ENCODE measurements at regions not wholly inside any gene's neighbourhood (a gene's known extent, or its start where the extent isn't known, plus 50 kb on each side); places are given as distances from the start of the nearest gene placed in this dataset.

DNA sequence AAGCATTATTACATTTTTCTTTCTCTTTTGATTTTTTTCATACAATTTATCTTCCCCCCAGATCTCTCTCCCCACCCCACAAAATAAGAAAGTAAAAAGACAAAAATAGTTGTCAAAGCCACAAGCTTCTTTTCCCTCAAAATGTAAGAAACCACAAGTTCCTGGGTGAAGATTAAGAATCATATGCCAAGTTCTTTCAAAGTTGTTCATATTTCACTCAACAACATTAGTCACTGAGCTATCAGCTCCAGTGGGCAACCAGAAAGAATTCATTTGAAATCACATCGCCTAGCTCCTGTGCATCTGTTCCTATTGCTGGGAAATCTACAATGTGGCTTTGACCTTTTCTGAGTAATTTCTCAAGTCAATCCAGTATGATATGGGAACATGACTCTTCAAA lies 681.6 kb upstream of the ARPP21 start:
- Histone ChIP-seq H3K4me1 (ENCODE audit: control insufficient read depth in 3 of 3, insufficient read depth in 2 of 3, low read depth in 1 of 3, low read length in 2 of 3) (no peaks in the 10 kb centered on the region), H3K27ac (ENCODE audit: low read depth in 1 of 3, low read length in 2 of 3) (no peak overlapping the region), H3K4me3 (ENCODE audit: low read depth in 1 of 3, low read length in 3 of 3) (no peak overlapping the region), H3K27me3 (ENCODE audit: control insufficient read depth in 3 of 3, insufficient read depth in 3 of 3, low read length in 3 of 3) (no peaks in the 10 kb centered on the region), H3K36me3 (ENCODE audit: control insufficient read depth in 3 of 3, insufficient read depth in 2 of 3, low read depth in 1 of 3, low read length in 3 of 3) (no peaks in the 10 kb centered on the region), H3K9me3 (ENCODE audit: control insufficient read depth in 2 of 2, insufficient read depth in 1 of 2, low read depth in 1 of 2, low read length in 1 of 2) (no peaks in the 10 kb centered on the region)
- DNase-seq = no peak
- 62 to 85% (median 82%) methylated on average over 1 of the region's 1 CpG for WGBS, 3 donors
- FAIRE-seq = no peak

GRCh38 chr3:34969513-34969912 lies 669.8 kb upstream of the ARPP21 start:
- Histone ChIP-seq H3K4me3 (ENCODE audit: low read depth in 1 of 3, low read length in 3 of 3) (no peak overlapping the region), H3K4me1 (ENCODE audit: control insufficient read depth in 3 of 3, insufficient read depth in 2 of 3, low read depth in 1 of 3, low read length in 2 of 3) (no peaks in the 10 kb centered on the region), H3K9me3 (ENCODE audit: control insufficient read depth in 2 of 2, insufficient read depth in 1 of 2, low read depth in 1 of 2, low read length in 1 of 2) (no peaks in the 10 kb centered on the region), H3K36me3 (ENCODE audit: control insufficient read depth in 3 of 3, insufficient read depth in 2 of 3, low read depth in 1 of 3, low read length in 3 of 3) (no peaks in the 10 kb centered on the region), H3K27me3 (ENCODE audit: control insufficient read depth in 3 of 3, insufficient read depth in 3 of 3, low read length in 3 of 3) (no peaks in the 10 kb centered on the region), H3K27ac (ENCODE audit: low read depth in 1 of 3, low read length in 2 of 3) (no peak overlapping the region)
- FAIRE-seq (no peak), DNase-seq (no peak)
- 68 to 83% (median 71%) methylated on average over 2 of the region's 2 CpGs for WGBS, 3 donors

DNA sequence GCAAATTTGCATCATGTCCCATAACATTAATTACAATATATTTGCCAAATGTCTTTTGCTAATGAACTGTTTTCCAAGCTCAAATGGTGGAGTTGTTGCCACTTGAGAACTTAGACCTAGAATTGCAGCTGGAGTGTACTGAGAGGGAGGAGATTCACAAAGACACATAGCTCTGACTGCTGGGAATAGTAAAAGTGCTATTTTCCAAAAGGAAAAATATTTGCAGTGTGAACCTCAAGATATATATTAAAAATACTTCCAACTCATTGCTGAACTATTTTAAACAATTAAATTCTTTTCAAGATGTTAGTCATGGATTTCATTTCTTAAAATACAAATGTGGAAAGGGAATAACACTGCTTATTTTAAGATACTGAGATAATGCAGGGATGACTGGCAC lies 666.8 kb upstream of the ARPP21 start:
- DNase-seq (no peak), FAIRE-seq (no peak)
- no peak overlapping the region for H3K27ac ChIP-seq (ENCODE audit: low read depth in 1 of 3, low read length in 2 of 3)
- peaks cover 0 to 3% of the 10 kb centered on the region in 2 donors for H3K9me3 ChIP-seq (ENCODE audit: control insufficient read depth in 2 of 2, insufficient read depth in 1 of 2, low read depth in 1 of 2, low read length in 1 of 2)
- no peaks in the 10 kb centered on the region for H3K36me3 ChIP-seq (ENCODE audit: control insufficient read depth in 3 of 3, insufficient read depth in 2 of 3, low read depth in 1 of 3, low read length in 3 of 3)
- no peaks in the 10 kb centered on the region for H3K4me1 ChIP-seq (ENCODE audit: control insufficient read depth in 3 of 3, insufficient read depth in 2 of 3, low read depth in 1 of 3, low read length in 2 of 3)
- H3K27me3 ChIP-seq (ENCODE audit: control insufficient read depth in 3 of 3, insufficient read depth in 3 of 3, low read length in 3 of 3) = no peaks in the 10 kb centered on the region
- no peak overlapping the region for H3K4me3 ChIP-seq (ENCODE audit: low read depth in 1 of 3, low read length in 3 of 3)

DNA sequence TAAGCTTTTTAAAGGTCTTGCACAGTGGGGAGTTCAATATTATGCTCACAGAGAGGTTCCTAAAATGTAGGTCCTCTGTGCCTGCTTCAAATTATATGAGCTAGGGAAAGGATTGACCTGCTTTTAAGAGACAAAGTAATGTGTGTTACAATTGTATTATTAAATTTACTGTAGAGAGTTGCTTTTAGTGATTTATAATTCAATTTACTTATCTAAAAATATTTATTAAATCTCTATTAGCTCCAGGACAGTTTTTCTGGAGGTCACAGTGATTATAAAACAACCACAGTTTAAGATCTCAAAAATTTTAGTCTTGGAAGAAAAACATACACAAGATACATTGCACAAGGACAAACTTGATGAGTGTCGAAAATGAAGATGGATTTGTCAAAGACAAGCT lies 665.7 kb upstream of the ARPP21 start:
- no peaks in the 10 kb centered on the region for H3K27me3 ChIP-seq (ENCODE audit: control insufficient read depth in 3 of 3, insufficient read depth in 3 of 3, low read length in 3 of 3)
- FAIRE-seq = no peak

GRCh38 chr3:34983631-34984030 lies 655.7 kb upstream of the ARPP21 start:
- Histone ChIP-seq H3K27ac (ENCODE audit: low read depth in 1 of 3, low read length in 2 of 3) (no peak overlapping the region), H3K36me3 (ENCODE audit: control insufficient read depth in 3 of 3, insufficient read depth in 2 of 3, low read depth in 1 of 3, low read length in 3 of 3) (no peaks in the 10 kb centered on the region), H3K9me3 (ENCODE audit: control insufficient read depth in 2 of 2, insufficient read depth in 1 of 2, low read depth in 1 of 2, low read length in 1 of 2) (peaks cover 0 to 5% of the 10 kb centered on the region in 2 donors), H3K4me1 (ENCODE audit: control insufficient read depth in 3 of 3, insufficient read depth in 2 of 3, low read depth in 1 of 3, low read length in 2 of 3) (no peaks in the 10 kb centered on the region), H3K27me3 (ENCODE audit: control insufficient read depth in 3 of 3, insufficient read depth in 3 of 3, low read length in 3 of 3) (no peaks in the 10 kb centered on the region), H3K4me3 (ENCODE audit: low read depth in 1 of 3, low read length in 3 of 3) (no peak overlapping the region)
- FAIRE-seq (no peak), DNase-seq (no peak)
- 52 to 63% (median 53%) methylated on average over 4 of the region's 4 CpGs for WGBS, 3 donors

More for the DNA sequence above, 665.7 kb upstream of the ARPP21 start:
- no peak overlapping the region for H3K27ac ChIP-seq (ENCODE audit: low read depth in 1 of 3, low read length in 2 of 3)
- H3K4me1 ChIP-seq (ENCODE audit: control insufficient read depth in 3 of 3, insufficient read depth in 2 of 3, low read depth in 1 of 3, low read length in 2 of 3) = no peaks in the 10 kb centered on the region
- no peak for DNase-seq
- no peak overlapping the region for H3K4me3 ChIP-seq (ENCODE audit: low read depth in 1 of 3, low read length in 3 of 3)
- H3K36me3 ChIP-seq (ENCODE audit: control insufficient read depth in 3 of 3, insufficient read depth in 2 of 3, low read depth in 1 of 3, low read length in 3 of 3) = no peaks in the 10 kb centered on the region
- peaks cover 0 to 3% of the 10 kb centered on the region in 2 donors for H3K9me3 ChIP-seq (ENCODE audit: control insufficient read depth in 2 of 2, insufficient read depth in 1 of 2, low read depth in 1 of 2, low read length in 1 of 2)
- 83 to 90% (median 83%) methylated on average over 1 of the region's 1 CpG for WGBS, 3 donors

- H3K4me1 ChIP-seq (ENCODE audit: control insufficient read depth in 3 of 3, insufficient read depth in 2 of 3, low read depth in 1 of 3, low read length in 2 of 3) = no peaks in the 10 kb centered on the region
- no peaks in the 10 kb centered on the region for H3K27me3 ChIP-seq (ENCODE audit: control insufficient read depth in 3 of 3, insufficient read depth in 3 of 3, low read length in 3 of 3)
- H3K36me3 ChIP-seq (ENCODE audit: control insufficient read depth in 3 of 3, insufficient read depth in 2 of 3, low read depth in 1 of 3, low read length in 3 of 3) = no peaks in the 10 kb centered on the region
- DNase-seq (no peak), FAIRE-seq (no peak)
- peaks cover 0 to 8% of the 10 kb centered on the region in 2 donors for H3K9me3 ChIP-seq (ENCODE audit: control insufficient read depth in 2 of 2, insufficient read depth in 1 of 2, low read depth in 1 of 2, low read length in 1 of 2)
- WGBS, 3 donors = 89 to 94% (median 92%) methylated on average over 20 to 22 of the region's 22 CpGs
- no peak overlapping the region for H3K27ac ChIP-seq (ENCODE audit: low read depth in 1 of 3, low read length in 2 of 3)
- no peak overlapping the region for H3K4me3 ChIP-seq (ENCODE audit: low read depth in 1 of 3, low read length in 3 of 3)
These were observed 651.0 kb upstream of the ARPP21 start for GRCh38 chr3:34988296-34988695.

- Histone ChIP-seq H3K9me3 (ENCODE audit: control insufficient read depth in 2 of 2, insufficient read depth in 1 of 2, low read depth in 1 of 2, low read length in 1 of 2) (no peaks in the 10 kb centered on the region), H3K27ac (ENCODE audit: low read depth in 1 of 3, low read length in 2 of 3) (no peak overlapping the region), H3K4me3 (ENCODE audit: low read depth in 1 of 3, low read length in 3 of 3) (no peak overlapping the region), H3K27me3 (ENCODE audit: control insufficient read depth in 3 of 3, insufficient read depth in 3 of 3, low read length in 3 of 3) (no peaks in the 10 kb centered on the region), H3K36me3 (ENCODE audit: control insufficient read depth in 3 of 3, insufficient read depth in 2 of 3, low read depth in 1 of 3, low read length in 3 of 3) (no peaks in the 10 kb centered on the region), H3K4me1 (ENCODE audit: control insufficient read depth in 3 of 3, insufficient read depth in 2 of 3, low read depth in 1 of 3, low read length in 2 of 3) (no peaks in the 10 kb centered on the region)
- WGBS, 3 donors = 45 to 63% (median 60%) methylated on average over 2 of the region's 2 CpGs
- FAIRE-seq (no peak), DNase-seq (no peak)
These were observed 643.4 kb upstream of the ARPP21 start for GRCh38 chr3:34995796-34996430.

GRCh38 chr3:34998902-34999301 lies 640.4 kb upstream of the ARPP21 start:
- DNase-seq (no peak), FAIRE-seq (no peak)
- H3K27ac ChIP-seq (ENCODE audit: low read depth in 1 of 3, low read length in 2 of 3) = no peak overlapping the region
- no peaks in the 10 kb centered on the region for H3K4me1 ChIP-seq (ENCODE audit: control insufficient read depth in 3 of 3, insufficient read depth in 2 of 3, low read depth in 1 of 3, low read length in 2 of 3)
- H3K9me3 ChIP-seq (ENCODE audit: control insufficient read depth in 2 of 2, insufficient read depth in 1 of 2, low read depth in 1 of 2, low read length in 1 of 2) = no peaks in the 10 kb centered on the region
- H3K36me3 ChIP-seq (ENCODE audit: control insufficient read depth in 3 of 3, insufficient read depth in 2 of 3, low read depth in 1 of 3, low read length in 3 of 3) = no peaks in the 10 kb centered on the region
- WGBS, 3 donors = 11 to 49% (median 28%) methylated on average over 2 of the region's 2 CpGs
- H3K27me3 ChIP-seq (ENCODE audit: control insufficient read depth in 3 of 3, insufficient read depth in 3 of 3, low read length in 3 of 3) = no peaks in the 10 kb centered on the region
- no peak overlapping the region for H3K4me3 ChIP-seq (ENCODE audit: low read depth in 1 of 3, low read length in 3 of 3)

- H3K4me1 ChIP-seq (ENCODE audit: control insufficient read depth in 3 of 3, insufficient read depth in 2 of 3, low read depth in 1 of 3, low read length in 2 of 3) = no peaks in the 10 kb centered on the region
- no peaks in the 10 kb centered on the region for H3K36me3 ChIP-seq (ENCODE audit: control insufficient read depth in 3 of 3, insufficient read depth in 2 of 3, low read depth in 1 of 3, low read length in 3 of 3)
- no peaks in the 10 kb centered on the region for H3K9me3 ChIP-seq (ENCODE audit: control insufficient read depth in 2 of 2, insufficient read depth in 1 of 2, low read depth in 1 of 2, low read length in 1 of 2)
- no peak for DNase-seq
- 13 to 61% (median 32%) methylated on average over 1 of the region's 1 CpG for WGBS, 3 donors
- FAIRE-seq = no peak
- H3K27ac ChIP-seq (ENCODE audit: low read depth in 1 of 3, low read length in 2 of 3) = no peak overlapping the region
- H3K27me3 ChIP-seq (ENCODE audit: control insufficient read depth in 3 of 3, insufficient read depth in 3 of 3, low read length in 3 of 3) = no peaks in the 10 kb centered on the region
- no peak overlapping the region for H3K4me3 ChIP-seq (ENCODE audit: low read depth in 1 of 3, low read length in 3 of 3)
These were observed 627.1 kb upstream of the ARPP21 start for GRCh38 chr3:35012214-35012613.

Measured in small intestine (tissue), 7 donors.